ENCODE measurements at regions not wholly inside any gene's neighbourhood (a gene's known extent, or its start where the extent isn't known, plus 50 kb on each side); places are given as distances from the start of the nearest gene placed in this dataset.

DNA sequence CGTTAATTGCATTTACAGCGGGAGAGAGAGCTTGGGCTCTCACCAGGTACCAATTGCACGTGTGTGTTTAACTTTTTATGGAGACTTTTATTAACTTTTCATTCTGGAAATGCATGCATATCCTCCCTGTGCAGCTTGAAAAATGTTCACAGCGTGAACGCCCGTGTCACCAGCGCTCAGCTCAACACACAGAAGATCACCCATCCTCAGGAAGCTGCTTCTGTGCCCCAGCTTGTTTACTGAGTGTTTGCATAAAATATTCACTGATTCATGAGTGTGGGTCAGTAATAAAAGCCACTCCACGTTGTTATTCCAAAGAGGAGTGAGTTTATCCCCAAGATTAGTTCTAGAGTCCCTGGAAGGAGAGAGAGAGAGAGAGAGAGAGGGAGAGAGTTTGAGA is 75.5 kb upstream of the FZD10 start:
- TF ChIP-seq, protein P1, sequence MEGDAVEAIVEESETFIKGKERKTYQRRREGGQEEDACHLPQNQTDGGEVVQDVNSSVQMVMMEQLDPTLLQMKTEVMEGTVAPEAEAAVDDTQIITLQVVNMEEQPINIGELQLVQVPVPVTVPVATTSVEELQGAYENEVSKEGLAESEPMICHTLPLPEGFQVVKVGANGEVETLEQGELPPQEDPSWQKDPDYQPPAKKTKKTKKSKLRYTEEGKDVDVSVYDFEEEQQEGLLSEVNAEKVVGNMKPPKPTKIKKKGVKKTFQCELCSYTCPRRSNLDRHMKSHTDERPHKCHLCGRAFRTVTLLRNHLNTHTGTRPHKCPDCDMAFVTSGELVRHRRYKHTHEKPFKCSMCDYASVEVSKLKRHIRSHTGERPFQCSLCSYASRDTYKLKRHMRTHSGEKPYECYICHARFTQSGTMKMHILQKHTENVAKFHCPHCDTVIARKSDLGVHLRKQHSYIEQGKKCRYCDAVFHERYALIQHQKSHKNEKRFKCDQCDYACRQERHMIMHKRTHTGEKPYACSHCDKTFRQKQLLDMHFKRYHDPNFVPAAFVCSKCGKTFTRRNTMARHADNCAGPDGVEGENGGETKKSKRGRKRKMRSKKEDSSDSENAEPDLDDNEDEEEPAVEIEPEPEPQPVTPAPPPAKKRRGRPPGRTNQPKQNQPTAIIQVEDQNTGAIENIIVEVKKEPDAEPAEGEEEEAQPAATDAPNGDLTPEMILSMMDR (IDR thresholded peaks at IDR 0.05; ENCODE audit: low read depth, low read length): no peak
- no peak for TF ChIP-seq EZH2phosphoT487 (IDR thresholded peaks at IDR 0.05; ENCODE audit: low read depth)
